Activated CD4-positive, CD25-positive, alpha-beta regulatory T cell treated with anti-CD3 and anti-CD28 coated beads, Interleukin-2, amount 50 U/mL, for 72 hours (primary cell): ENCODE measurements at regions not wholly inside any gene's neighbourhood (a gene's known extent, or its start where the extent isn't known, plus 50 kb on each side); places are given as distances from the start of the nearest gene placed in this dataset.
"Not testable (repeated sequence)": the region's sequence is repeated elsewhere in the genome, so short reads cannot be mapped to it uniquely, and the experiment has no call there.

ENCODE experiments used
- DNase-seq: peaks from one replicate; pipeline ENCODE4 v3.0.0; 2021

DNA sequence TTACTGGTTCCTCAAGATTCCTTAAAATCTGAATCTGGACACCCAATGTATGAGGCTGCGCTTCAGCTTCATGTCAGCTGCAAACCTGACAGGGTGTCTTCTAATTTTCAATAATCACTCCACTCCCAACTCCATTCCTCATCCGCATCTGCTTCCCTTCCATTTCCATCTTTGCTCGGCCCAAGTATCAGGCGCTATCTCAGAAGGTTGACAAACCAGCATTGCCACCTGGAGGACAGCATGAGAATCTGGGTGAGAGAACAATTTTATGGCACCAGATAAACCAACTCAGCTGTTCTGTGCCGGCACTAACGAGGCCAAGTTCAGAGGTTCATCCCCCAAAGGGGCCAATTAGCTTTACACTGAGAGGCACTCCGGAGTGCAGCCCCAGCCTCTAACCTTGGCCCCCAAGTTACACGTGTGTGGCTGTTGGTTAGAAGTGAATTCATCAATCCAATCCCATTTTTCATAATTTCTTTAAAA is 79.1 kb upstream of the LMO2 start:
- DNase-seq, result no peak

DNA sequence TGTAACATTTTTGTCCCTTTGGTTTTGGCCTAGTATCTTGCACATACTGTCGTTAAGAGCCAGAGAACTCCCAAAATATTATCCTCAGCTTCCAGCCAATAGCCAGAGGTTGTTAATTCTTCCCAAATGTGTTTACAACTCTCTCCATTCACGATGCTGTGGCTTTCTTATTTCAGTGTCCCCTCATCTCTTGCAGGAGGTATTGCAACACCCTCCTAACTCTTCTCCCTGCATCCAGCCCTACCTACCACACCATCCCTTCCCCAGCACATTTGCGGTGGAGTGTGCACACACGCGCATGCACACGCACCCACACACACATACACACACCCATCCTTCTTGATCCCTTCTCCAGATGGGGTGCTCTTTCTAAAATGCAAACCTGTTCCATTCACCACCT is 75.6 kb upstream of the LMO2 start:
- DNase-seq, result no peak

DNA sequence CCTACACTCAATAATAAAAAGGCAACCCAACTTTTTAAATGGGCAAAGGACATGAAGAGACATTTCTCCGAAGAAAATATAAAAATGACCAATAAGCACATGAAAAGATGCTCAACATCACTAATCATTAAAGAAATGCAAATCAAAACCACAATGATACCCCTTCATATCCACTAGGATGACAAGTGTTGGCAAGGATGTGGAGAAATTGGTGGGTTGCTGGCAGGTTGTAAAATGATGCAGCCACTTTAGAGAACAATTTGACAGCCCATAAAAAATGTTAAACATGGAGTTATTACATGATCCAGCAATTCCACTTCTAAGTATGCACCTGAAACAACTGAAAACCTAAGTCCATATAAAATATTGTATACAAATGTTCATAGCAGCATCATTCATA is 73.2 kb upstream of the LMO2 start:
- no peak for DNase-seq

DNA sequence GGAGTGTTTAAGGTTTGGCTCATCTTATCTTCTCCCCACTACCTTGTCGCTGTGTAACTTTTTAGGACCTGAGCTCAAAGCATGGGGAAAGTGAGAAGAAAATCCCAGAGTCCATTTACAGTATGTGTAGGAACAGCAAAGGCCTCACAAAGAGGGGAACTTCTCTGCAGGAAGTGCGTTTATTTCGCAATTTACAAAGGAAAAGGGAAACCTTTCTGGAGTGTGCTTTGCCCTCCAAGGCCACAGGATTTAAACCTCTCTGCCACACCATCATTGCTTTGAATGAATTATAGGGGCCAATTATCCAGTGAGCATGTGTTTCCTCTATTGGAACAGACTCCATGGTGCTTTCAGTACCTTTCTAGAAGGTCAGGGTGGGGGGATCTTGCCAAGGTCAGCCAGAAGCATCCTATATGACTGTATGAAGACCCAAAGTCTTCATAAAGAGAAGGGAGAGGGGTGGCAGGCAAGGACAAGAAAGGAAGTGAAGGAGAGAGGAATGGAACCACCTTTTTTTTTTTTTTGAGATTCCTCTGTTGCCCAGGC is 68.1 kb upstream of the LMO2 start:
- DNase-seq, result no peak

DNA sequence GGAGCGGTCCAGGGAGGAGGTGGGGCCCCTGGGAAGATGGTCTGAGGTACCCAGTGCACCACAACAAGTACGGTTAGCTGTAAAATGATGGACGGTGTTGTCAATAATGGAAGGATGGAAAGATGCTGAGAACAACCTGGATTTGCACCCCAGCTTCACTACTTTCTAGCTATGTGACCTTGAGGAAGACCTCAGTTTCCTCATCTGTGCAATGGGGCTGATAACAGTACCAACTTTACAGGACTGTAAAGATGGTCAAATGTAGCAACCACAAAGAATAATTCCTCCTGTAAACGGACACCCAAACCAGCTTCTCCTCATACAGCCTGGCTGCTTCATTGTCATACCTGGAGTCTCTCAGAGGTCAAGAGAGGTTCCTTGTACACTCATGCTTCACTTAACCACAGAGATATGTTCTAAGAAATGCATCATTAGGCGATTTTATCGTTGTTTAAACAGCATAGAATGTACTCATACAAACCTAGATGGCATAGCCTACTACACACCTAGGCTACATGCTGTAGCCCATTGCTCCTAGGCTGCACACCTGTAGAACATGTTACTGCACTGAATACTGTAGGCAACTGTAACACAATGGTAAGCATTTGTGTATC is 65.5 kb upstream of the LMO2 start:
- no peak for DNase-seq

DNA sequence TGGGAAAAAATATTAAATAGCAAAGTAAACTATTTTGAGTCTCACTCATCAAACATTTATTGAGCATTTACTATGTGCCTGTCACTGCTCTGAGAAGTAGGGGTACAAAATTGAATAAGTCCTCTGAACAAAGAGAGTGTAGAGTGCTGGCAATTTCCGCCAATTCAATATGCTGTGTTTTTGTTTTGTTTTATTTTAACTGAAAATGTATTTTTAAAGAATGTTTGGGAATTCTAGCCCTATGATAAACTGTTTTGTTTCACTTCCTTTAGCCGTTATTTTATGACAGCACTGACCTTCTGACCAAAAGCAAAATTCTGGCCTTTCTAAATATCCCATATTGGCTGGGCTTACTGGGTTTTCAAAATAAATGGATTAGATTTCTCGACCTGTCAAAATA is 64.7 kb upstream of the LMO2 start:
- no peak for DNase-seq

DNA sequence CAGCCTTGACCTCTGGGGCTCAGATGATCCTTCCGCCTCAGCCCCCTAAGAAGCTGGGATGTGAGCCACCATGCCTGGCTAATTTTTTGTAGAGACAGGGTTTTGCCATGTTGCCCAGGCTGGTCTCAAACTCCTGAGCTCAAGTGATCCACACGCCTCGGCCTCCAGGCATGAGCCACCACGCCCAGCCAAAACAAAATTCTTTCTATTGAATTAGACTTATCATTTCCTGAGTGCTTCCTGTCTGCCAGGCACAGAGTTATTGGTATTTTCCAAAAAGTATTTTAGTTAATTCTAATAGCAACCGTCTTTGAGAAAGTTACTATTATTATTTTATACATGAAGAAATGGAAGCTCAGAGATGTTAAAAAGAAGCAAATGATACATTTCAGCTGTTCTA is 61.4 kb upstream of the LMO2 start:
- DNase-seq, result no peak

DNA sequence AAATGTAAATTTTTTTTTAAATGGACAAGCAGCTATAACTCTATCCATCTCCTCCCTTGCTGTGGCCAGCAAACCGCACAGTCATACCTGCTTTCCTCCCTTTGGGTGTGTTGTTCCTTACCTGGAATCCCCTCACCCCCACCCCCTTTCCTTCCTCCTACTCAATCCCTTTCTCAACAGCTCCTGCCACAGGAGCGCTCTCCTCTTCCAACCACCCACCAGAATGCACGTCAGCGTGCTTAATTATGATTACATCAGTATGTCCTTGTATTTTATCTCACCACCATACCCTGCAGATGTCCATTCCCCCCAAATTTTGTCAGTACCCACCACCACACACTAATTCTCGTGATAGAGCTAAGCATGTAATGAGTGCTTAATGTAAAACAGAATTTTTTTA is 60.9 kb upstream of the LMO2 start:
- DNase-seq, result no peak

DNA sequence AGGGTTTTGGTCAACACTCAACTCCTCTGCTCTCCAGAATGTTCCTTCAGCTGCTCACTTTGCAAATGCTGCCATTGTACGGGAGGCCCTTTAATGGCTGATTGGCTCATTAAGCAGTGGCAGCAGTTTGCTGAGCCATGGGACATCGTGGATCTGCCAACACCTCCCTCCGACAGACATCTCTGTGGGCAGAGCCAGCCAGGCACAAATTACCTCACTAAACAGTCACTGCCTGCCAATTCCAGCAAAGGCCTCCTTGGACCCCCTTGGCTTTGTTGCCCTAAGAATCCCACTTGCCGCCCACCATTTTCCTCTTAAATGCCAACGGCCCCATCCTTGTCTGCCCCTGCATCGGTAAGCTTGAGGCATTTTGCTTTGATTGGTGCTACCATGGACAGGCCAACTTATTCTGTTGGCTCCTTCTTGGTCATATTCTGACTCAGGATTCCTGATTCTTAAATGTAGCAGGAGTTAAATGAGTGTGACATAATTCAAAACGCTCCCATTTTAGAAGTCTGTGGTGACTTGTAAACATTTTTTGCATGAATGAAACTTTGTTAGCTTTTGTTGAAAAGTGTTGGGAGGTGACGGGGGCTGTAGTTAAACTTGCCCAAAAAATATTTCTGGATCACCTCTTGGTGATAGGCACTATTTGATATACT is 57.5 kb upstream of the LMO2 start:
- DNase-seq, result no peak

DNA sequence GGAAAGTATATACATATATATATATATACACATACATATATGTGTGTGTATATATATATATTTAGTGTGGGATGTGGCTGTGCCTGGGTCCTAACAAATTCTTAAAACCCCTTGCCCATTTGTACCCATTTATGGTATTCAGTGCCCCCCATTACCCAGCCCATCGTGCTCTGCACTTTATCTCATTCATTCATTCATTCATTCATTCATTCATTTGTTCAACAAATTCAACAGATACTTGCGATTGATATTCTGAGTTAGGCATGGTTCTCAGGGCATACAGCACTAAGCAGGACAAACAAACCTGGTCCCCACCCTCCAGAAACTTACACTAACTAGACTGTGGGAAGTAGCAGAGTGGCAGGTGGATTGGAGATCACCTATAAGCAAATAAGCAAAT is 56.6 kb upstream of the LMO2 start:
- DNase-seq, result no peak

DNA sequence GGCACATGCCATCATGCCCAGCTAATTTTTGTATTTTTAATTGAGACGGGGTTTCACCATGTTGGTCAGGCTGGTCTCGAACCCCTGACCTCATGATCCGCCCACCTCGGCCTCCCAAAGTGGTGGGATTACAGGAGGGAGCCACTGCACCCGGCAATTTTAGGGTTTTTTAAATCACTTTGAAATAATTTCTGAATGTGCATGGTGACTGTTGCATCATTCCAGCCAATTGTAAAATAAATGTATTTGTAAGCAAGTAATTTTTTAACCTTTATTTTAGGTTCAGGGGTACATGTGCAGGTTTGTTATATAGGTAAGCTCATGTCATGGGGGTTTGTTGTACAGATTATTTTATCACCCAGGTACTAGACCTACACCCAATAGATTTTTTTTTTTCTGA is 56.0 kb upstream of the LMO2 start:
- not testable (repeated sequence) for DNase-seq

DNA sequence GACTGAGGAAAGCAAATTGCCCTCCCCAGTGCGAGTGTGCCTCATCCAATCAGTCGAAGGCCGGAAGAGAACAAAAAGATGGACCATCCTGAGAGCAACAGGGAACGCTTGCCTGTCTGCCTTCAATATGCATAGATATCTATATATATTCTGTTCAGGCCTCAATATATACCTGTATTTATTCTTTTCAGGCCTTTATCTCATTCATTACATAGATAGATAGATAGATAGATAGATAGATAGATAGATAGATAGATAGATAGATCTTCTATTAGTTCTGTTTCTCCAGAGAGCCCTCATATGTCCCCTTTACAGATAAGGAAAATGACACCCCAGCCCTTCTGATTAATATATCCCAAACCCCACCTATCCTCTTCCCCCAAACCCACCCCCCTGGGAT is 55.1 kb upstream of the LMO2 start:
- no peak for DNase-seq

DNA sequence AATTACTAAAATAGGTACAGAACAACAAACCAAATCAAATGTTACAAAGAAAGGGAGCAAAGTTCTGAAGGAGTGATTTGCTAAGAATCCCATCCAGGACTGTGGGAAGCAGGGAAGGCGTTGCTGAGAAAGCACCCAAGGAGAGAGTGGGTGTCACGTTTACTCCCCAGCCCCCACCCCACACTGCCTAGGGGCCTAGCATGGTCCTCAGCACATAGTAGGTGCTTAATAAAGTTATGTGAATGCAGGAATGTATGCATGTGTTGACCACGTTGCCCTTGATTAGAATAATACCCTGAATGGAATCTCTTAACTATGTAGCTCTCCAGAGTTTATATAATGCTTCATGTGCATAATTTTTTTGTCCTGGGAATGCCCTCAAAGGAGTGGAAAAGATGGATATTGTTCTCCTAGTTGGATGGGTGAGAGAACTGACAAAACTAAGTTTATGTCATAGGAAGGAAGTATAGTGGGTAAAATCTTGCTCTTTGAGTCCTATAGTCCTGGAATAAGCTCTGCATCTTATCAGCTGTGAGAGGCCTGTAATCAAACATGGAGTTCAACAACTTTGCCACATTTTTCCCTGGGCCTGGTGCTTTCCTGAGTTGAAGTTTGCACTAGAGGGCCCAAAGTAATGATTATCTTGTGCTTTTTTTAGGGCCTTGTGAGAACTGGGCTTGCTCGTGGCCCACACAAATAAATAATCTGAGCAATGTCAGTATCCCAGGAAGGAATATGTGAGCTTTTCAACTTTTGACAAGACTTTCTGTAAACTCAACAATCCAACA is 53.8 kb upstream of the LMO2 start:
- no peak for DNase-seq

DNA sequence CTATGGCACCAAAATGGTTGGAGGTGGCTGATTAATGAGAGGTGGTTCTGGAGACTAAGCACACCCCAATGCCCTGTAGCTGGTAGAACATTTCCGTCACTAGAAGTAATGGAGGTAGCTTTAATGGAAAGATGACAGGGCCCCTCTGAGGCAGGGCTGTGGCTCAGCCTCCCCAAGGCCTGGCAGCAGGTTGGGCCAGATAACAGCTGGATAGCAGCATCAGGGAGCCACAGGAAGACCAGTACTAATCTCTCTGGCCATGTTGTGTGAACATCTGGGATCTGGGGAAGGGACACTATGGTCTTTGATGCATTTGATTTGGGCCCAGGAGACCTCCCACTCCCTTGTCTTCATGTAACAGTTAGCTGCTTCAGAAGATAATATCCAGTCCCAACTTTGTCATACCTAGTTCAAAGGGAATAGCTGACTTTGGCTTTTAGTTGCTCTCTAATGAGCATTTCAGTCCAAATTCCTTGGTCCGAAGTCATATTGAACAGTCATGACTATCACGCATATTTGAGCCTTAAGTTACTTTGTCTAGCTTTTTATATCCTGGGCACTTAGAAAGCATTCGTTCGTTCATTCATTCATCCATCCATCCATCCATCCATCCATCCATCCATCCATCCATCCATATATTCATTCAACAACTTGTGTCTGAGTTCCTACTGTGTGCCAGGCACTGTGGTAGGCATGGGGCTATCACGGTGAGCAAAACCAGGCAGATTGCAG is 53.0 kb upstream of the LMO2 start:
- no peak for DNase-seq

DNA sequence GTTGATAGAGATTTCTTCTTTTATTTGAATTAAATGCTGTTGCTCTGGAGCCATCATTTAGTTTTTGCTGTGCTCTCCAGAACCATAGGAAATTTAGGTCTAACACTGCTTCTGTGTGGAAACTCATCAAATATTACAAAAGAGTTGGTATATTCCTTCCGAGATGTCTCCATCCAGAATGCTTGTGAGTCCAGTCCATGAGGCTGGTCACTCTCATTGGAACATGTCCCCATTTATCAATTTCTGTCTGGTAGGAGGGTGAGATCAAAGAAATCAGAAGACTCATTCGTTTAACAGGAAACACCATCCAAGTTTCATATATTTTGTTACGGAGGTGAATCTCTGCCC is 52.4 kb upstream of the LMO2 start:
- no peak for DNase-seq

DNA sequence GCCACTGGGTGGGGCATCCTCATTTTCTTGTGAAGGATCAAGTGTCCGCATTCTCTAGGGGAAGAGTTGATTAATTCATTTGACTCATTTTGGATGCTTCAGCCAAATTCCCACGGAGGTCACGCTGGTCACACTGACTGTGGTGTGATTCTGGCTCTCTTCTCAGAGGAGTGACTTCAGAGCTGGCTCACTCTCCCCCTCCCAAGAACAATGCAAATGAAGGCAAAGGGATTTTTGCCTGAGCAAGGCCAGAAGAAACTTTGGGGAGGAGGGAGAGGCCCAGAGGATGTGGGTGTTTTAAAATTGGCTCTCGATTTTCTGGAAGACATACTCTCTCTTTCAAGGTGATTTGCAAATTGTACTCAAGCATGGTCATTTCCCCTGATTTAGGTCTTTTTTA is 51.1 kb upstream of the LMO2 start:
- DNase-seq, result no peak

DNA sequence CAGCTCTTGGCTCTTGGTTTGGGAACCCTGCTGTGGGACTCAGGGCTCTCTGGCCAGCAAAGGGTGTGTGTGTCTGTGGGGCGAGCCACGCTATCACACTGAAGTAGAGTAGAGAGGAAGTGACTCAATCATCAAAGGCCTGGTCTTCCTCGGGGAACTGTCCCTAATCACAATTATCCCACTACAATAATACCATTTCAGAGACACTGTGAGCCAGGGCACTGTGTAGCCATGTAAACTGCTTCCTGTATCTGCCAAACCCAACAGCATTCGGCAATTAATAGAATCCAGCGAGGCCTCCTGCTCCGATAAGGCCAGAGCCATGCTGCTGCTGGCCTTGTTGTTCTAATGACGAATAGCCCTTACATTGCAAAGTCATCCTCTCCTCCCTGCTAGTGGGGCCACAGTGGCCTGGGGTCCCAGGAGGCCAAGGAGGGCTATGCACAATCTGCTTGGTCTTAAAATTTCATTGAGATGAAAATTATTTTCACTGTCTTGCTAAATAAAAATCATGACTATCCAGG is 49.8 kb upstream of the LMO2 start:
- no peak for DNase-seq
